GM18873 (cell line): ENCODE measurements at regions not wholly inside any gene's neighbourhood (a gene's known extent, or its start where the extent isn't known, plus 50 kb on each side); places are given as distances from the start of the nearest gene placed in this dataset.

Experiments used
- ATAC-seq: cut with Tn5 transposase; IDR thresholded peaks from one replicate; pipeline ENCODE4 v1.9.1; 2021; ENCODE audit warnings: mild to moderate bottlenecking, moderate library complexity, moderate number of reproducible peaks; ENCODE audit not compliant: unreplicated experiment, low FRiP score

GRCh38 chr12:132380641-132381040, 51.3 kb upstream of the GALNT9 start:
- ATAC-seq = no peak

DNA sequence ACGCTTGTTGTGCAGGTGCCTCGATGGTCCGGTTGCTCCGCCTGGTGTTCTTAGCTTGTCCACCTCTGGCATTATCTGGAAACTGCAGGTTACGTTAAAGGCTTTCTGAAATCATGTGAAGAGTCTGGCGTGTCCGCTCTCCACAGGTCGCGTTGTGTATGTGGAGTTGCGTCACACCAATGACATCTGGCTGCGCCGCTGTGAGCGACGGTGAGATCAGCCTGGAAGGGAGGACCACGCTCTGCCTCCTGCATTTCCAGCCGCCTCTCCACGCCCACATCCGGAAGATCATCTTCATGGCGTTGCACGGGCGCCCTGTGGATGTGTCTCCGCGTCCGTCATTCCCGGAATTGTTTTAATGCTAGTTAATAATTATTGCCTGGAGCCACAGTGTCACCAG, 50.6 kb upstream of the GALNT9 start:
- ATAC-seq = no peak

- no peak for ATAC-seq
Measured at GRCh38 chr12:132379576-132379975, 50.2 kb upstream of the GALNT9 start.
